ENCODE measurements at regions not wholly inside any gene's neighbourhood (a gene's known extent, or its start where the extent isn't known, plus 50 kb on each side); places are given as distances from the start of the nearest gene placed in this dataset.
"Not testable (repeated sequence)": the region's sequence is repeated elsewhere in the genome, so short reads cannot be mapped to it uniquely, and the experiment has no call there.

- no peak for DNase-seq (ENCODE audit: extremely low read depth, insufficient read length)
- H3K27me3 ChIP-seq (replicated peaks; ENCODE audit: control insufficient read depth, insufficient read depth, low read length): no peaks in the 10 kb centered on the region
- H3K4me3 ChIP-seq (replicated peaks; ENCODE audit: low read depth, low read length): no peak overlapping the region
- no peaks in the 10 kb centered on the region for H3K36me3 ChIP-seq (ENCODE audit: control insufficient read depth, insufficient read depth, low read length)
- TF ChIP-seq CTCF (IDR thresholded peaks at IDR 0.05; ENCODE audit: insufficient read depth, low read length, poor library complexity, severe bottlenecking): no peak
Observed at GRCh38 chr9:104374711-104375110, 129.4 kb upstream of the OR13F1 start.

GRCh38 chr9:104386013-104386412 is 118.0 kb upstream of the OR13F1 start:
- Histone ChIP-seq H3K4me3 (replicated peaks; ENCODE audit: low read depth, low read length) (no peak overlapping the region), H3K27me3 (replicated peaks; ENCODE audit: control insufficient read depth, insufficient read depth, low read length) (no peaks in the 10 kb centered on the region), H3K36me3 (ENCODE audit: control insufficient read depth, insufficient read depth, low read length) (no peaks in the 10 kb centered on the region)
- TF ChIP-seq CTCF (IDR thresholded peaks at IDR 0.05; ENCODE audit: insufficient read depth, low read length, poor library complexity, severe bottlenecking): no peak
- DNase-seq (ENCODE audit: extremely low read depth, insufficient read length): no peak

- peak; percentile 62 for TF ChIP-seq CTCF (IDR thresholded peaks at IDR 0.05; ENCODE audit: insufficient read depth, low read length, poor library complexity, severe bottlenecking)
- no peak for DNase-seq (ENCODE audit: extremely low read depth, insufficient read length)
- no peaks in the 10 kb centered on the region for H3K36me3 ChIP-seq (ENCODE audit: control insufficient read depth, insufficient read depth, low read length)
- no peaks in the 10 kb centered on the region for H3K27me3 ChIP-seq (replicated peaks; ENCODE audit: control insufficient read depth, insufficient read depth, low read length)
- H3K4me3 ChIP-seq (replicated peaks; ENCODE audit: low read depth, low read length): no peak overlapping the region
Observed at GRCh38 chr9:104386425-104387069, 117.5 kb upstream of the OR13F1 start.

- H3K27me3 ChIP-seq (replicated peaks; ENCODE audit: control insufficient read depth, insufficient read depth, low read length): no peaks in the 10 kb centered on the region
- H3K36me3 ChIP-seq (ENCODE audit: control insufficient read depth, insufficient read depth, low read length): no peaks in the 10 kb centered on the region
- DNase-seq (ENCODE audit: extremely low read depth, insufficient read length): no peak
- H3K4me3 ChIP-seq (replicated peaks; ENCODE audit: low read depth, low read length): no peak overlapping the region
- no peak for TF ChIP-seq CTCF (IDR thresholded peaks at IDR 0.05; ENCODE audit: insufficient read depth, low read length, poor library complexity, severe bottlenecking)
Observed at GRCh38 chr9:104388071-104388470, 116.0 kb upstream of the OR13F1 start.

- DNase-seq (ENCODE audit: extremely low read depth, insufficient read length): no peak
- no peak for TF ChIP-seq CTCF (IDR thresholded peaks at IDR 0.05; ENCODE audit: insufficient read depth, low read length, poor library complexity, severe bottlenecking)
- no peaks in the 10 kb centered on the region for H3K36me3 ChIP-seq (ENCODE audit: control insufficient read depth, insufficient read depth, low read length)
Observed at GRCh38 chr9:104389341-104389740, 114.7 kb upstream of the OR13F1 start.

GRCh38 chr9:104394901-104395300 is 109.2 kb upstream of the OR13F1 start:
- TF ChIP-seq CTCF (IDR thresholded peaks at IDR 0.05; ENCODE audit: insufficient read depth, low read length, poor library complexity, severe bottlenecking): peak; percentile 15
- not testable (repeated sequence) for DNase-seq (ENCODE audit: extremely low read depth, insufficient read length); H3K36me3 ChIP-seq (ENCODE audit: control insufficient read depth, insufficient read depth, low read length)

More at GRCh38 chr9:104389341-104389740, 114.7 kb upstream of the OR13F1 start:
- Histone ChIP-seq H3K4me3 (replicated peaks; ENCODE audit: low read depth, low read length) (no peak overlapping the region), H3K27me3 (replicated peaks; ENCODE audit: control insufficient read depth, insufficient read depth, low read length) (no peaks in the 10 kb centered on the region)

More at GRCh38 chr9:104394901-104395300, 109.2 kb upstream of the OR13F1 start:
- H3K27me3 ChIP-seq (replicated peaks; ENCODE audit: control insufficient read depth, insufficient read depth, low read length); H3K4me3 ChIP-seq (replicated peaks; ENCODE audit: low read depth, low read length): not testable (repeated sequence)
